A673 (cell line): ENCODE measurements at regions not wholly inside any gene's neighbourhood (a gene's known extent, or its start where the extent isn't known, plus 50 kb on each side); places are given as distances from the start of the nearest gene placed in this dataset.
A peak's percentile ranks its signal among the peaks of the same experiment; 100 is the strongest.

Experiments used
- BruUV-seq: library from RNA; stranded (reverse); fragments of 400-500 nt; replicated peaks from 2 replicates; lab custom pipeline; 2021; lab: Mats Ljungman, UMichigan
- CTCF ChIA-PET: fragments of 300-600 bp; sonication (Branson Sonifier 250); formaldehyde crosslinking; loops from one replicate; lab custom pipeline; 2022; ENCODE audit warnings: antibody characterized with exemption; lab: Charles Lee
- POLR2A ChIA-PET: fragments of 300-600 bp; sonication (Branson Sonifier 250); formaldehyde crosslinking; loops from one replicate; lab custom pipeline; 2022; ENCODE audit warnings: antibody characterized with exemption; ENCODE audit not compliant: low non-redundant PET; lab: Charles Lee
- DNase-seq: peaks from one replicate; pipeline ENCODE4 v3.0.0-alpha.2; 2015; ENCODE audit warnings: low spot score
- H3K27ac ChIP-seq: fragments of 200-600 bp; sonication (generic); 2 replicates; pipeline ENCODE4 v1.5.1; 2016; ENCODE audit warnings: mixed run types, low read depth, mild to moderate bottlenecking, mixed read lengths, antibody characterized with exemption, low read length; ENCODE audit not compliant: poor library complexity, severe bottlenecking
- H3K27me3 ChIP-seq: fragments of 200-600 bp; sonication (generic); replicated peaks from 2 replicates; pipeline ENCODE4 v1.6.1; 2017; ENCODE audit warnings: mixed run types, low read depth, mild to moderate bottlenecking, mixed read lengths, antibody characterized with exemption, low read length; ENCODE audit not compliant: insufficient read depth, poor library complexity
- H3K36me3 ChIP-seq: fragments of 200-600 bp; sonication (generic); 2 replicates; pipeline ENCODE4 v1.6.1; 2016; ENCODE audit warnings: mixed run types, mild to moderate bottlenecking, mixed read lengths, antibody characterized with exemption, low read length; ENCODE audit not compliant: insufficient read depth, poor library complexity, severe bottlenecking
- H3K4me1 ChIP-seq: fragments of 200-600 bp; sonication (generic); 2 replicates; pipeline ENCODE4 v1.6.1; 2017; ENCODE audit warnings: mixed run types, mild to moderate bottlenecking, mixed read lengths, antibody characterized with exemption, low read length; ENCODE audit not compliant: insufficient read depth, poor library complexity, severe bottlenecking
- H3K4me3 ChIP-seq: fragments of 200-600 bp; sonication (generic); 2 replicates; pipeline ENCODE4 v1.5.1; 2016; ENCODE audit warnings: low read depth, mixed run types, mild to moderate bottlenecking, mixed read lengths, low read length; ENCODE audit not compliant: poor library complexity, severe bottlenecking
- H3K9me3 ChIP-seq: fragments of 200-600 bp; sonication (generic); 2 replicates; pipeline ENCODE4 v1.6.1; 2016; ENCODE audit warnings: mixed run types, low read depth, mild to moderate bottlenecking, mixed read lengths, antibody characterized with exemption, low read length; ENCODE audit not compliant: poor library complexity, severe bottlenecking
- CTCF ChIP-seq: fragments of 300-800, 200-600 bp; sonication (generic); conservative IDR thresholded peaks from 2 replicates; pipeline ENCODE4 v1.5.1; 2017; ENCODE audit warnings: low read depth, mild to moderate bottlenecking, antibody characterized with exemption, low read length, moderate library complexity, mixed read lengths
- EZH2 ChIP-seq: fragments of 200-600 bp; sonication (generic); IDR thresholded peaks from 2 replicates; pipeline ENCODE4 v1.6.1; 2017; ENCODE audit warnings: borderline replicate concordance, low read depth, mild to moderate bottlenecking, mixed read lengths, antibody characterized with exemption, low read length; ENCODE audit not compliant: poor library complexity, severe bottlenecking
- intact Hi-C: fragments of 100-400 bp; cut with micrococcal nuclease; formaldehyde crosslinking; loops from one replicate; pipeline ENCODE4 v1.10.0; 2022; ENCODE audit not compliant: unreplicated experiment

GRCh38 chr3:48077815-48078214, 61.6 kb upstream of the MAP4 start:
- Histone ChIP-seq H3K36me3 (no peaks in the 10 kb centered on the region), H3K27me3 (no peaks in the 10 kb centered on the region), H3K27ac (no peak overlapping the region), H3K9me3 (no peaks in the 10 kb centered on the region), H3K4me1 (no peaks in the 10 kb centered on the region), H3K4me3 (no peak overlapping the region)
- ChIA-PET CTCF (no interaction called here), POLR2A (no interaction called here)
- intact Hi-C loops: no loop called here
- no TSS peak for BruUV-seq
- TF ChIP-seq EZH2 (no peak), CTCF (no peak)
- DNase-seq: no peak

GRCh38 chr3:48070030-48070429, 53.8 kb upstream of the MAP4 start:
- no TSS peak for BruUV-seq
- POLR2A ChIA-PET: no interaction called here
- TF ChIP-seq EZH2 (no peak), CTCF (no peak)

GRCh38 chr3:48069339-48069738, 53.1 kb upstream of the MAP4 start:
- peak overlapping the region; percentile 70 for H3K27ac ChIP-seq
- no TSS peak for BruUV-seq
- CTCF ChIA-PET: no interaction called here
- H3K4me1 ChIP-seq: peaks cover 13% of the 10 kb centered on the region
- DNase-seq: no peak
- peaks cover 3% of the 10 kb centered on the region for H3K36me3 ChIP-seq
- TF ChIP-seq EZH2 (no peak), CTCF (no peak)
- no peaks in the 10 kb centered on the region for H3K9me3 ChIP-seq
- POLR2A ChIA-PET: no interaction called here
- intact Hi-C loops: no loop called here
- H3K4me3 ChIP-seq: no peak overlapping the region
- H3K27me3 ChIP-seq: no peaks in the 10 kb centered on the region

More at GRCh38 chr3:48070030-48070429, 53.8 kb upstream of the MAP4 start:
- H3K27me3 ChIP-seq: no peaks in the 10 kb centered on the region
- H3K36me3 ChIP-seq: peaks cover 3% of the 10 kb centered on the region
- no peak overlapping the region for H3K27ac ChIP-seq
- no peak overlapping the region for H3K4me3 ChIP-seq
- intact Hi-C loops: no loop called here
- no peak for DNase-seq
- peaks cover 7% of the 10 kb centered on the region for H3K4me1 ChIP-seq
- H3K9me3 ChIP-seq: no peaks in the 10 kb centered on the region
- CTCF ChIA-PET: no interaction called here
